Tibial artery (tissue), 4 donors: ENCODE measurements at regions not wholly inside any gene's neighbourhood (a gene's known extent, or its start where the extent isn't known, plus 50 kb on each side); places are given as distances from the start of the nearest gene placed in this dataset.
A peak's percentile ranks its signal among the peaks of the same experiment; 100 is the strongest.

Source experiments
- DNase-seq, 2 donors: peaks; one replicate each; pipeline ENCODE4 v3.0.0-alpha.2; 2019
- H3K27ac ChIP-seq, 2 donors: fragments of 200-600 bp; sonication (generic) in 1 of 2; 1 replicate in 1 of 2; 2 replicates in 1 of 2; pipeline ENCODE4 v1.5.1; 2018 to 2019; ENCODE audit warnings: mild to moderate bottlenecking in 1 of 2
- H3K27me3 ChIP-seq, 2 donors: fragments of 200-600 bp; sonication (generic) in 1 of 2; one replicate each; pipeline versions ENCODE4 v1.5.1 to v1.6.0; 2016 to 2019
- H3K36me3 ChIP-seq, 3 donors: fragments of 200-600 bp; sonication (generic) in 2 of 3; one replicate each; pipeline ENCODE4 v1.5.1; 2016 to 2019; ENCODE audit warnings: mild to moderate bottlenecking in 2 of 3
- H3K4me1 ChIP-seq, 4 donors: fragments of 200-600 bp; sonication (generic) in 2 of 4; 1 replicate in 3 of 4; 2 replicates in 1 of 4; pipeline ENCODE4 v1.5.1; 2016 to 2019
- H3K4me3 ChIP-seq, 2 donors: fragments of 200-600 bp; sonication (generic) in 1 of 2; 1 replicate in 1 of 2; 2 replicates in 1 of 2; pipeline ENCODE4 v1.5.1; 2018 to 2019; ENCODE audit warnings: mild to moderate bottlenecking in 2 of 2
- H3K9me3 ChIP-seq, 3 donors: fragments of 200-600 bp; sonication (generic) in 1 of 3; one replicate each; pipeline ENCODE4 v1.5.1; 2016 to 2019
- intact Hi-C: fragments of 100-400 bp; cut with DNase I; formaldehyde crosslinking; loops from one replicate; pipeline ENCODE4 v1.15.0; 2023; ENCODE audit warnings: low total_unique reads
- TF ChIP-seq, protein P1 (sequence below), 2 experiments: fragments of 200-600 bp in 1 of 2; fragments of 450-650 bp in 1 of 2; IDR thresholded peaks; one replicate each; pipeline ENCODE4 v1.5.1; 2017 to 2019; ENCODE audit warnings: antibody characterized with exemption in 2 of 2, mild to moderate bottlenecking in 1 of 2, moderate library complexity in 1 of 2

GRCh38 chr7:128189231-128189930, 51.7 kb upstream of the LEP start:
- no peaks in the 10 kb centered on the region for H3K36me3 ChIP-seq
- DNase-seq = peak; percentile 13 to 20
- H3K9me3 ChIP-seq = peaks cover 0 to 5% (median 3%) of the 10 kb centered on the region in 3 donors
- no peaks in the 10 kb centered on the region for H3K4me1 ChIP-seq
- peaks cover 0 to 44% of the 10 kb centered on the region in 2 donors for H3K27me3 ChIP-seq
- TF ChIP-seq, protein P1, sequence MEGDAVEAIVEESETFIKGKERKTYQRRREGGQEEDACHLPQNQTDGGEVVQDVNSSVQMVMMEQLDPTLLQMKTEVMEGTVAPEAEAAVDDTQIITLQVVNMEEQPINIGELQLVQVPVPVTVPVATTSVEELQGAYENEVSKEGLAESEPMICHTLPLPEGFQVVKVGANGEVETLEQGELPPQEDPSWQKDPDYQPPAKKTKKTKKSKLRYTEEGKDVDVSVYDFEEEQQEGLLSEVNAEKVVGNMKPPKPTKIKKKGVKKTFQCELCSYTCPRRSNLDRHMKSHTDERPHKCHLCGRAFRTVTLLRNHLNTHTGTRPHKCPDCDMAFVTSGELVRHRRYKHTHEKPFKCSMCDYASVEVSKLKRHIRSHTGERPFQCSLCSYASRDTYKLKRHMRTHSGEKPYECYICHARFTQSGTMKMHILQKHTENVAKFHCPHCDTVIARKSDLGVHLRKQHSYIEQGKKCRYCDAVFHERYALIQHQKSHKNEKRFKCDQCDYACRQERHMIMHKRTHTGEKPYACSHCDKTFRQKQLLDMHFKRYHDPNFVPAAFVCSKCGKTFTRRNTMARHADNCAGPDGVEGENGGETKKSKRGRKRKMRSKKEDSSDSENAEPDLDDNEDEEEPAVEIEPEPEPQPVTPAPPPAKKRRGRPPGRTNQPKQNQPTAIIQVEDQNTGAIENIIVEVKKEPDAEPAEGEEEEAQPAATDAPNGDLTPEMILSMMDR (IDR thresholded peaks at IDR 0.05) = no peak
- H3K4me3 ChIP-seq = no peak overlapping the region
- H3K27ac ChIP-seq = no peak overlapping the region
- intact Hi-C loops = no loop called here

- peaks cover 0 to 13% (median 8%) of the 10 kb centered on the region in 3 donors for H3K9me3 ChIP-seq
- TF ChIP-seq, protein P1 (IDR thresholded peaks at IDR 0.05) = no peak
- H3K27ac ChIP-seq = no peak overlapping the region
- H3K27me3 ChIP-seq = peaks cover 0 to 44% of the 10 kb centered on the region in 2 donors
- H3K4me1 ChIP-seq = no peaks in the 10 kb centered on the region
- no peak overlapping the region for H3K4me3 ChIP-seq
- no peak for DNase-seq
- intact Hi-C loops = no loop called here
- H3K36me3 ChIP-seq = no peaks in the 10 kb centered on the region
Observed at GRCh38 chr7:128190051-128190647, 50.9 kb upstream of the LEP start.

- Histone ChIP-seq H3K27ac (no peak overlapping the region), H3K4me3 (no peak overlapping the region), H3K36me3 (no peaks in the 10 kb centered on the region), H3K27me3 (peaks cover 0 to 44% of the 10 kb centered on the region in 2 donors), H3K4me1 (no peaks in the 10 kb centered on the region), H3K9me3 (peaks cover 0 to 20% (median 14%) of the 10 kb centered on the region in 3 donors)
- TF ChIP-seq, protein P1 (IDR thresholded peaks at IDR 0.05) = no peak
- intact Hi-C loops = no loop called here
- no peak for DNase-seq
Observed at GRCh38 chr7:128191136-128191844, 49.8 kb upstream of the LEP start.
